ENCODE measurements at regions not wholly inside any gene's neighbourhood (a gene's known extent, or its start where the extent isn't known, plus 50 kb on each side); places are given as distances from the start of the nearest gene placed in this dataset.

DNA sequence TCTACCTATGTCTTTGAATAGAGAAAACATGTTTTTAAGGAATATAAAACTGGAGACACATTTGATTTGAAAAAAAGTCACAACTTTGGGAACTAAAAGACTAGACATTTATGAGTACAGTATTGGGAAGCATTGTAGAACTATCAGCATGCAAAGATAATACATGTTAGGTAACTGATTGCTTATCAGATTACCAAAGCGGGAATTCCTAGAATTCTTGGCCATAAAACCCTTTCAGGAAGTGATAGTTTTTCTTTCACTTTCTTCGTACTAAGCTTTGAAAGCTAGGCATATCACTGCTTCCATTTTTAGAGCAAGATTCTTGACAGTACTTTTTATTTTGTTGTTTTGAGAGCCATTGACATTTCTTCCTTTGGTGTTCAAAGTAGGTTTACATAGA, 646.6 kb upstream of the PITX2 start:
- TF ChIP-seq POLR2A (IDR thresholded peaks at IDR 0.05): no peak
- TF ChIP-seq, protein P1, sequence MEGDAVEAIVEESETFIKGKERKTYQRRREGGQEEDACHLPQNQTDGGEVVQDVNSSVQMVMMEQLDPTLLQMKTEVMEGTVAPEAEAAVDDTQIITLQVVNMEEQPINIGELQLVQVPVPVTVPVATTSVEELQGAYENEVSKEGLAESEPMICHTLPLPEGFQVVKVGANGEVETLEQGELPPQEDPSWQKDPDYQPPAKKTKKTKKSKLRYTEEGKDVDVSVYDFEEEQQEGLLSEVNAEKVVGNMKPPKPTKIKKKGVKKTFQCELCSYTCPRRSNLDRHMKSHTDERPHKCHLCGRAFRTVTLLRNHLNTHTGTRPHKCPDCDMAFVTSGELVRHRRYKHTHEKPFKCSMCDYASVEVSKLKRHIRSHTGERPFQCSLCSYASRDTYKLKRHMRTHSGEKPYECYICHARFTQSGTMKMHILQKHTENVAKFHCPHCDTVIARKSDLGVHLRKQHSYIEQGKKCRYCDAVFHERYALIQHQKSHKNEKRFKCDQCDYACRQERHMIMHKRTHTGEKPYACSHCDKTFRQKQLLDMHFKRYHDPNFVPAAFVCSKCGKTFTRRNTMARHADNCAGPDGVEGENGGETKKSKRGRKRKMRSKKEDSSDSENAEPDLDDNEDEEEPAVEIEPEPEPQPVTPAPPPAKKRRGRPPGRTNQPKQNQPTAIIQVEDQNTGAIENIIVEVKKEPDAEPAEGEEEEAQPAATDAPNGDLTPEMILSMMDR (IDR thresholded peaks at IDR 0.05): no peak
- no peak for TF ChIP-seq EP300 (IDR thresholded peaks at IDR 0.05)
